H1 (cell line): ENCODE measurements at regions not wholly inside any gene's neighbourhood (a gene's known extent, or its start where the extent isn't known, plus 50 kb on each side); places are given as distances from the start of the nearest gene placed in this dataset.

Experiments
- CTCF ChIA-PET: fragments of 300-600 bp; sonication (Branson Sonifier 250); formaldehyde crosslinking; loops from one replicate; lab custom pipeline; 2021; ENCODE audit not compliant: partially characterized antibody; lab: Charles Lee
- POLR2A ChIA-PET: fragments of 300-600 bp; sonication (Branson Sonifier 250); formaldehyde crosslinking; loops from one replicate; lab custom pipeline; 2021; ENCODE audit warnings: inconsistent platforms; ENCODE audit not compliant: partially characterized antibody; lab: Charles Lee
- DNase-seq, 2 experiments: peaks; one replicate each; pipeline versions ENCODE4 v3.0.0 to v3.0.0-alpha.2; 2010 to 2022; ENCODE audit warnings: low spot score in 2 of 2, low read depth in 1 of 2, mixed read lengths in 1 of 2
- FAIRE-seq: peaks from 2 replicates; lab custom pipeline; 2011; peaks lifted over from hg19 to GRCh38; lab: Jason Lieb, UNC
- H2AFZ ChIP-seq: 2 replicates; pipeline ENCODE4 v1.8.1; 2012; ENCODE audit warnings: low read length, inconsistent platforms
- H2AK5ac ChIP-seq: 2 replicates; pipeline ENCODE4 v1.6.1; 2013; ENCODE audit warnings: low read depth, low read length
- H2BK120ac ChIP-seq: replicated peaks from 2 replicates; pipeline ENCODE3; 2013; ENCODE audit warnings: low read depth, low read length, inconsistent platforms
- H2BK12ac ChIP-seq: 2 replicates; pipeline ENCODE4 v1.6.1; 2013; ENCODE audit warnings: low read depth, low read length
- H2BK15ac ChIP-seq: 2 replicates; pipeline ENCODE4 v1.6.1; 2013; ENCODE audit warnings: low read length
- H2BK20ac ChIP-seq: 2 replicates; pipeline ENCODE4 v1.6.1; 2013; ENCODE audit warnings: low read length
- H2BK5ac ChIP-seq: 2 replicates; pipeline ENCODE4 v1.6.1; 2013; ENCODE audit warnings: low read depth, low read length
- H3K14ac ChIP-seq: 2 replicates; pipeline ENCODE4 v1.6.1; 2013; ENCODE audit warnings: inconsistent platforms; ENCODE audit not compliant: insufficient read length
- H3K18ac ChIP-seq: 2 replicates; pipeline ENCODE4 v1.6.1; 2013; ENCODE audit warnings: low read length; ENCODE audit errors: extremely low read depth
- H3K23ac ChIP-seq: 2 replicates; pipeline ENCODE4 v1.6.1; 2013; ENCODE audit warnings: inconsistent platforms; ENCODE audit not compliant: insufficient read length
- H3K23me2 ChIP-seq: 2 replicates; pipeline ENCODE4 v1.6.1; 2013; ENCODE audit warnings: low read depth, low read length
- H3K27ac ChIP-seq: 2 replicates; pipeline ENCODE4 v1.6.1; 2011; ENCODE audit warnings: low read depth, low read length, inconsistent platforms
- H3K27me3 ChIP-seq, 4 experiments: replicated peaks in 1 of 4; 1 replicate in 1 of 4; 2 replicates in 3 of 4; pipeline versions ENCODE4 v1.6.1 to v1.8.1; 2011 to 2013; ENCODE audit warnings: low read length in 3 of 4, mild to moderate bottlenecking in 3 of 4, inconsistent platforms in 2 of 4, mixed read lengths in 2 of 4, moderate library complexity in 1 of 4; ENCODE audit not compliant: control insufficient read depth in 3 of 4, insufficient read depth in 3 of 4; ENCODE audit errors: extremely low read depth in 1 of 4
- H3K36me3 ChIP-seq, 4 experiments: 2 replicates each; pipeline versions ENCODE4 v1.6.1 to v1.8.1; 2011 to 2013; ENCODE audit warnings: mild to moderate bottlenecking in 4 of 4, low read length in 3 of 4, moderate library complexity in 2 of 4, control low read depth in 1 of 4, inconsistent platforms in 1 of 4; ENCODE audit not compliant: insufficient read depth in 4 of 4, control insufficient read depth in 2 of 4
- H3K4ac ChIP-seq: replicated peaks from 2 replicates; pipeline ENCODE3; 2013; ENCODE audit warnings: low read length, low read depth, mixed read lengths, inconsistent platforms; ENCODE audit not compliant: insufficient read length
- H3K4me1 ChIP-seq, 4 experiments: replicated peaks in 1 of 4; 1 replicate in 1 of 4; 2 replicates in 3 of 4; pipeline versions ENCODE4 v1.6.1 to v1.8.1; 2011 to 2013; ENCODE audit warnings: low read length in 3 of 4, inconsistent platforms in 2 of 4, mixed read lengths in 1 of 4; ENCODE audit not compliant: insufficient read depth in 4 of 4, control insufficient read depth in 3 of 4
- H3K4me2 ChIP-seq, 2 experiments: 2 replicates each; pipeline versions ENCODE4 v1.6.1 to v1.8.1; 2011 to 2013; ENCODE audit warnings: low read depth in 2 of 2, low read length in 2 of 2, control low read depth in 1 of 2, inconsistent platforms in 1 of 2, mild to moderate bottlenecking in 1 of 2; ENCODE audit not compliant: insufficient read depth in 1 of 2
- H3K4me3 ChIP-seq, 4 experiments: fragments of 200-600, 300-600 bp in 1 of 4; sonication (generic), shearing (Covaris generic), sonication (Bioruptor Twin) in 1 of 4; 2 replicates each; pipeline versions ENCODE4 v1.5.1 to v1.8.1; 2011 to 2016; ENCODE audit warnings: low read length in 4 of 4, low read depth in 3 of 4, control low read depth in 2 of 4, inconsistent platforms in 2 of 4, mild to moderate bottlenecking in 2 of 4, mixed read lengths in 1 of 4, moderate library complexity in 1 of 4; ENCODE audit not compliant: insufficient read depth in 2 of 4; ENCODE audit errors: extremely low read depth in 1 of 4
- H3K56ac ChIP-seq: replicated peaks from 2 replicates; pipeline ENCODE3; 2013; ENCODE audit warnings: low read depth, mild to moderate bottlenecking, mixed read lengths, low read length, inconsistent platforms; ENCODE audit not compliant: insufficient read length
- H3K79me1 ChIP-seq: 2 replicates; pipeline ENCODE4 v1.6.1; 2013; ENCODE audit warnings: low read depth, low read length, control low read depth
- H3K79me2 ChIP-seq, 2 experiments: 2 replicates each; pipeline versions ENCODE4 v1.6.1 to v1.8.1; 2012 to 2013; ENCODE audit warnings: low read length in 2 of 2, mild to moderate bottlenecking in 2 of 2, inconsistent platforms in 1 of 2; ENCODE audit not compliant: insufficient read depth in 2 of 2, control insufficient read depth in 1 of 2
- H3K9ac ChIP-seq, 4 experiments: replicated peaks in 1 of 4; 1 replicate in 1 of 4; 2 replicates in 3 of 4; pipeline versions ENCODE4 v1.6.1 to v1.8.1; 2011 to 2013; ENCODE audit warnings: low read depth in 3 of 4, low read length in 3 of 4, control low read depth in 2 of 4, mild to moderate bottlenecking in 2 of 4, moderate library complexity in 2 of 4, inconsistent platforms in 1 of 4; ENCODE audit errors: extremely low read depth in 1 of 4
- H3K9me3 ChIP-seq, 2 experiments: 2 replicates each; pipeline versions ENCODE4 v1.6.1 to v1.8.1; 2012 to 2013; ENCODE audit warnings: mild to moderate bottlenecking in 2 of 2, moderate library complexity in 2 of 2, control low read depth in 1 of 2, inconsistent platforms in 1 of 2, low read depth in 1 of 2, low read length in 1 of 2, mixed read lengths in 1 of 2; ENCODE audit not compliant: insufficient read depth in 2 of 2
- H4K20me1 ChIP-seq, 2 experiments: replicated peaks in 1 of 2; 2 replicates each; pipeline versions ENCODE3 to v1.8.1; 2011 to 2013; ENCODE audit warnings: inconsistent platforms in 2 of 2, low read length in 2 of 2, mild to moderate bottlenecking in 1 of 2; ENCODE audit not compliant: insufficient read depth in 2 of 2, control insufficient read depth in 1 of 2
- H4K5ac ChIP-seq: 2 replicates; pipeline ENCODE4 v1.6.1; 2013; ENCODE audit warnings: low read length, low read depth, mixed read lengths, inconsistent platforms; ENCODE audit not compliant: insufficient read length
- H4K8ac ChIP-seq: 2 replicates; pipeline ENCODE4 v1.8.0; 2013; ENCODE audit warnings: mild to moderate bottlenecking, moderate library complexity, low read length, inconsistent platforms; ENCODE audit not compliant: insufficient read depth; ENCODE audit errors: extremely low read depth
- H4K91ac ChIP-seq: replicated peaks from 2 replicates; pipeline ENCODE3; 2013; ENCODE audit warnings: low read length, mixed read lengths, inconsistent platforms; ENCODE audit not compliant: insufficient read length
- SP1 ChIP-seq: IDR thresholded peaks from 2 replicates; pipeline ENCODE4 v1.6.1; 2011; ENCODE audit warnings: low read depth, low read length
- WGBS, 2 experiments: shearing (Covaris generic) in 1 of 2; methylation state at CpG; one replicate each; pipeline versions ENCODE4 v1.1.6 to v1.1.7; 2013 to 2015; ENCODE audit warnings: low lambda C conversion rate in 2 of 2, mixed read lengths in 2 of 2, inconsistent platforms in 1 of 2, low coverage in 1 of 2, missing lambda C conversion rate in 1 of 2; ENCODE audit not compliant: insufficient replicate concordance in 2 of 2, insufficient coverage in 1 of 2, insufficient read length in 1 of 2; ENCODE audit errors: extremely low coverage in 1 of 2, missing lambda C conversion rate in 1 of 2; 5-methylcytosine and 5-hydroxymethylcytosine counted together

- POLR2A ChIA-PET, result interaction anchor here (0.5 kb wide), 1 partner anchor 13 kb away, joined by 3 read pairs; no protein-coding TSS in a partner anchor
- H3K4me2 ChIP-seq, result no peak overlapping the region
- no peak overlapping the region for H3K56ac ChIP-seq
- H4K5ac ChIP-seq, result no peak overlapping the region
- no peaks in the 10 kb centered on the region for H4K20me1 ChIP-seq
- H4K91ac ChIP-seq, result no peak overlapping the region
- no peak overlapping the region for H2BK12ac ChIP-seq
- 88% methylated on average over 6 of the region's 6 CpGs; no CpG with 5 or more reads in 1 of the 2 experiments for WGBS, 2 experiments
- no peak overlapping the region for H3K23ac ChIP-seq
- H2BK20ac ChIP-seq, result no peak overlapping the region
- no peak overlapping the region for H2BK5ac ChIP-seq
- H3K79me2 ChIP-seq, result no peaks in the 10 kb centered on the region
- H3K23me2 ChIP-seq, result no peaks in the 10 kb centered on the region
- no peaks in the 10 kb centered on the region for H3K27me3 ChIP-seq
- H3K27ac ChIP-seq, result no peak overlapping the region
- no peaks in the 10 kb centered on the region for H3K9me3 ChIP-seq
- no peaks in the 10 kb centered on the region for H3K4me1 ChIP-seq
- FAIRE-seq, result no peak
- H3K79me1 ChIP-seq, result no peaks in the 10 kb centered on the region
- H3K14ac ChIP-seq, result no peak overlapping the region
- H4K8ac ChIP-seq, result no peak overlapping the region
- no peak overlapping the region for H2AFZ ChIP-seq
- H3K4me3 ChIP-seq, result no peak overlapping the region
- TF ChIP-seq SP1, result no peak
- no peak overlapping the region for H3K18ac ChIP-seq
- H3K9ac ChIP-seq, result no peak overlapping the region
- DNase-seq, result no peak
- no peak overlapping the region for H3K4ac ChIP-seq
- no peak overlapping the region for H2BK15ac ChIP-seq
- no peak overlapping the region for H2AK5ac ChIP-seq
- CTCF ChIA-PET, result interaction anchor here (0.6 to 0.9 kb wide), 2 partner anchors 10 to 171 kb away, joined by 4 to 5 read pairs; no protein-coding TSS in a partner anchor
- H3K36me3 ChIP-seq, result no peaks in the 10 kb centered on the region
- H2BK120ac ChIP-seq, result no peak overlapping the region
Observed at GRCh38 chr2:16999347-17000183, 333.9 kb upstream of the CYRIA start.
